ENCODE measurements at regions not wholly inside any gene's neighbourhood (a gene's known extent, or its start where the extent isn't known, plus 50 kb on each side); places are given as distances from the start of the nearest gene placed in this dataset.

- Histone ChIP-seq H3K36me3 (no peaks in the 10 kb centered on the region), H3K27me3 (no peaks in the 10 kb centered on the region), H3K4me3 (no peak overlapping the region), H3K9me3 (no peaks in the 10 kb centered on the region), H3K27ac (no peak overlapping the region), H3K4me1 (no peaks in the 10 kb centered on the region)
- no peak for TF ChIP-seq CTCF (IDR thresholded peaks at IDR 0.05)
- ATAC-seq, result no peak
- intact Hi-C loops (cut with DNase I), result no loop called here
- no peak for DNase-seq
Measured at GRCh38 chr4:185886832-185887524, 75.0 kb upstream of the SORBS2 start.

GRCh38 chr4:185888676-185889075 is 76.7 kb upstream of the SORBS2 start:
- Histone ChIP-seq H3K4me3 (no peak overlapping the region), H3K9me3 (no peaks in the 10 kb centered on the region), H3K4me1 (no peaks in the 10 kb centered on the region), H3K36me3 (no peaks in the 10 kb centered on the region), H3K27me3 (no peaks in the 10 kb centered on the region), H3K27ac (no peak overlapping the region)
- no peak for DNase-seq
- TF ChIP-seq CTCF (IDR thresholded peaks at IDR 0.05), result no peak
- no peak for ATAC-seq
- intact Hi-C loops (cut with DNase I), result no loop called here

DNA sequence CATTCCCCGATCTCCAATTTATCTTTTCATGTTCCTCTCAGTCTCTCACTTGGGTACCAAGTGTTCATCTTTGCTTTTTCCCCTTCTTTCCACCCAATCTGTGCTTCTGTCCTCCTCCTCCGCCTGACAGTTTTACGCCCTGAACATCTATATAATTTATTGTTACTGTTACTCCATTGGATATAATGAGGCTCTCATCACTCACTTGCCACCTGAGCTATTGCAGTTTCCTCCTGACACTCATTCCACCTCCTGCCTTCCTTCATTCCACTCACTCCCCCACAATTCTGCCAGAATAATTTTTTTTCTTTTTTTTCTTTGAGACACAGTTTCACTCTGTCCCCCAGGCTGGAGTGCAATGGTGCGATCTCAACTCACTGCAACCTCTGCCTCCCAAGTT is 77.6 kb upstream of the SORBS2 start:
- Histone ChIP-seq H3K27me3 (no peaks in the 10 kb centered on the region), H3K4me1 (no peaks in the 10 kb centered on the region), H3K4me3 (no peak overlapping the region), H3K36me3 (no peaks in the 10 kb centered on the region), H3K9me3 (no peaks in the 10 kb centered on the region), H3K27ac (no peak overlapping the region)
- DNase-seq (no peak), ATAC-seq (no peak)
- intact Hi-C loops (cut with DNase I), result no loop called here
- no peak for TF ChIP-seq CTCF (IDR thresholded peaks at IDR 0.05)

DNA sequence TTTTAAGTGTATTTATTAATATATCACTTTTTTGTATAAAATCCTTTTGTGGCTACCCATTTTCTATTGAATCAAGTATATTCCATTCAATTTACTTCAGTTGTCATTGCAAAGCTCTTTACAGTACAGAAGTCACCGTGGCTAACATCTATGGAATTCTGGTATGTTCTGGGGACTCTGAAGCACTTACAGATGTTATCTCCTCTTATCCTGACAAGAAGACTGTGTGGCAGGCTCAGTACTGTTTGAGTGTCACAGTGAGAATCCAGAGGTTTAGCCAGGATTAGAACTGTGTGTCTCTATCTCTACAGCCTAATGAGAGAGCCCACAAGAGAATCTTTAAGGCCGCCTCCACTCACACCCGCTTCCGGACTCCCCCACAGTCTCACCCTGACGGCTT is 78.2 kb upstream of the SORBS2 start:
- no peak for TF ChIP-seq CTCF (IDR thresholded peaks at IDR 0.05)
- no peak for DNase-seq
- Histone ChIP-seq H3K4me1 (no peaks in the 10 kb centered on the region), H3K36me3 (no peaks in the 10 kb centered on the region), H3K4me3 (no peak overlapping the region), H3K9me3 (no peaks in the 10 kb centered on the region), H3K27ac (no peak overlapping the region), H3K27me3 (no peaks in the 10 kb centered on the region)
- ATAC-seq, result no peak
- intact Hi-C loops (cut with DNase I), result no loop called here

DNA sequence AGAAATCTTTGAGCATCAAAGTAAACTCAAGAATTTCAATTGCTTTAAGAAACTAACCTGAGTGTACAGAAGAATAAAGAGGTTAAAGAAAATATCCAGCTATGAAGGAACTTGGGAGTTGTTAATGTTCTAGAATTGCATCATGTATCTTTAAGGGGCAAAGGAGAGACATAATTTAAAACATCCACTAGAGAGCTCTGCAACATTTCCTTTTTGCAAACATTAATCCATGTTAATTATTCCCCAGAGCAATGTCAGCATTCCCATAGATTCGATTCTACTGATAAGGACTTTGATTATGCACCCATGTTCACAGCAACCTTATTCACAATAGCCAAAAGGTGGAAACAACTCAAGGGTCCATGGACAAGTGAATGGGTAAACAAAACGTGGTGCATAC is 80.2 kb upstream of the SORBS2 start:
- TF ChIP-seq CTCF (IDR thresholded peaks at IDR 0.05), result no peak
- Histone ChIP-seq H3K36me3 (no peaks in the 10 kb centered on the region), H3K27ac (no peak overlapping the region), H3K4me1 (no peaks in the 10 kb centered on the region), H3K9me3 (no peaks in the 10 kb centered on the region), H3K4me3 (no peak overlapping the region), H3K27me3 (no peaks in the 10 kb centered on the region)
- ATAC-seq (no peak), DNase-seq (no peak)
- intact Hi-C loops (cut with DNase I), result no loop called here

DNA sequence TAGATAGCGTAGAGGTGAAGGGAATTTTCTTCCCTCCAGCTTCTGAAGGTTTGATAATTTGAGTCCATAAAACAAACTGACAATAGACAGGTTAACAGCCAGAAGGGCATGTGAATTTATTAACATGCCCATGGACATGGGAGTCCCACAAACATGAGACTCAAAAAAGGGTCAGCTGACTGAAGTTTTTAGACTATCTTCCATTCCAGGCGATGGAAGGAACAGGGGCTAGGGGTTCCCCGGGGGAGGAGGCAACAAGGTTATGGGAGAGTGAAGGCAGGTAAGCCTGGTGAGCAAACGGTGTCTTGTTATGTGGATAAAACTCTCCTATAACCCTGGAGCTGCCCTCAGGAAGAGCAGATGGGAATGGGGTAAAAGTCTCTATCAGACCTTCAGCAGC is 81.5 kb upstream of the SORBS2 start:
- DNase-seq (no peak), ATAC-seq (no peak)
- no peaks in the 10 kb centered on the region for H3K36me3 ChIP-seq
- H3K27ac ChIP-seq, result no peak overlapping the region
- H3K4me1 ChIP-seq, result no peaks in the 10 kb centered on the region
- no peaks in the 10 kb centered on the region for H3K27me3 ChIP-seq
- intact Hi-C loops (cut with DNase I), result no loop called here
- no peak overlapping the region for H3K4me3 ChIP-seq
- H3K9me3 ChIP-seq, result no peaks in the 10 kb centered on the region
- TF ChIP-seq CTCF (IDR thresholded peaks at IDR 0.05), result no peak
